ENCODE measurements at regions not wholly inside any gene's neighbourhood (a gene's known extent, or its start where the extent isn't known, plus 50 kb on each side); places are given as distances from the start of the nearest gene placed in this dataset.
"Not testable (repeated sequence)": the region's sequence is repeated elsewhere in the genome, so short reads cannot be mapped to it uniquely, and the experiment has no call there.

DNA sequence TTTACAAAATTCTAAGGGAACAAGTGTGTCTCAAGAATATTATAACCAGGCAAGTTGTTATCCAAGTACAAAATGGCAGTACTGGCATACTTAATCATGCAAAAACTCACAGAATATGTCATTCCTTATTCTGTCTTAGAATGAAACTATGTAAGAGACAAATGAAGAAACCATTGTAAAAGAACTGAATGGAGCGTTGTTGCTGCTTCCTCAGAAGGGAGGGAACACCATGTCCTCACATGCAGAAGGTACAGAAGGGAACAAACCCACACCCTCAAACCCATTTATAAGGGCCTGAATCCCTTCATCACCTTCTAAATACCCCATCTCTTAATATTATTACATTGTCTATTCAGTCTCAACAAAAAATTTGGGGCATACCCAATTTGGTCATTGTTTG lies 960.0 kb downstream of the LTN1 start:
- not testable (repeated sequence) for DNase-seq

- DNase-seq: not testable (repeated sequence)
These were observed 961.6 kb downstream of the LTN1 start for GRCh38 chr21:28031066-28031465.

GRCh38 chr21:28025111-28025510 lies 967.6 kb downstream of the LTN1 start:
- no peak for DNase-seq

GRCh38 chr21:28018741-28019669 lies 973.7 kb downstream of the LTN1 start:
- DNase-seq: no peak

- DNase-seq: no peak
These were observed 974.5 kb downstream of the LTN1 start for GRCh38 chr21:28018213-28018612.

DNA sequence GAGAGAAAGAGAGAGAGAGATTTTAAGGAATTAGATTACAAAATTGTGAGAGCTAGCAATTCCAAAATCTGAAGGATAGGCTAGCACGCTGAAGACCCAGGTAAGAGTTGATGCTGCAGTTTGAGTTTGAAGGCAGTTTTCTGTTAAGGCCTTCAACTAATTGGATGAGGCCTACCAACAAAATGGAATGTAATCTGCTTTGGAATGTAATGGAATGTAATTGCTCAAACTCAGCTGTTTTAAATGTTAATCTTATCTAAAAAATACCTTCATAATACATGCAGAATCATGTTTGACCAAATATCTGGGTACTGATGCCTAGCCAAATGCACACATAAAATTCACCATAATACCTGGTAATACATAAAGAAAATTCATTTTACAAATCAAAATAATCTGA lies 976.1 kb downstream of the LTN1 start:
- no peak for DNase-seq

DNA sequence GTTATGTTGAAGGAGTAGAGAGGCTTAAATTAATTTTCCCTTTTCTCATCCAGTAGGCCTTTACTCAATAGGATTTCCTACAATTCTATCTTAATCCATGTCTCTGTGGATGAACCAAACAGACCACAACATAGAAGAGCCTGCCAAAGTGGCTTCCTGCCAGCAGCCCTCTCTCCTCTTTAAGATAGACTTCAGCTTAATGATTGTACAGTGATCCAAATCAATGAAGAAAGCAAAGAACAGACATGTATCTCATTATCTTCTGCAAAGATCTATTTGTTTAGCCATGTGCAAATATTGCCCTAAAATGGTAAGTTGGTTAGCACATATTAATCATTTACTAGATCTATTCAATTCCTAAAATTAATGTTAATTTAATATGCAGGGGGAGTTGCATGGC lies 979.6 kb downstream of the LTN1 start:
- DNase-seq: not testable (repeated sequence)

GRCh38 chr21:28011970-28012369 lies 980.7 kb downstream of the LTN1 start:
- DNase-seq: not testable (repeated sequence)

GRCh38 chr21:28008245-28008644 lies 984.4 kb downstream of the LTN1 start:
- not testable (repeated sequence) for DNase-seq

GRCh38 chr21:28003627-28004026 lies 989.0 kb downstream of the LTN1 start:
- not testable (repeated sequence) for DNase-seq

GRCh38 chr21:27996906-27997305 lies 995.8 kb downstream of the LTN1 start:
- DNase-seq: not testable (repeated sequence)

DNA sequence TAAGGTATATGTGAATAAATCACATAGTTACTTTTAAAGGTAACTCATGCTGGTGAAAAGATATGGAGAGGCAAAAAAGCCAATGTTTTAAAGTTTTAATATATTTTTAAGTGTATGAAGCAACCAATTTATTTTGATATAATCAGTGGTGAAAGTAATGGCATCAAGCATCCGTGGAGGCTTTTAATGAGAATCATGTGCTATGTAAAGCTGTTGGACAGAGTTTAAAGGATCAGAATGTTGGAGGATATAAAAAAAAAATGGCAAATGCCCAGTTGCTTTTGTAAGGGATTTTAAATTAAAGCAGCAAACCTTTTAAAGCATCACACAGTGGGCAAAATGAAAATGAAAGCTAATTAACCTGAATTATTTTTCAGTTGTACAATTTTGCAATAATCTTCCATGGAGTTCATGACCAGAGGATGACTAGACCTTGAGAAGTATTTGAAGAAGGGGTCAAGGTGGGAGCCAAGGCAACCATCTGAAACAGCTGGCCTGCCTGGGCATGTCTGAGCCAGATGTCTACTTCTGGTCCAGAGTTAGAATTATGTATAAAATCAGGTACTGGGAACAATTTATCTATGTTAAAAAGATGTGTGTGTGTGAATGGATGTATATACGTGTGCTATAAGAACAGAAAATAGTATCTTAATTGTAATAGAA lies 1007.9 kb downstream of the LTN1 start:
- not testable (repeated sequence) for DNase-seq

- not testable (repeated sequence) for DNase-seq
These were observed 1012.6 kb upstream of the ADAMTS5 start for GRCh38 chr21:27979446-27979845.

DNA sequence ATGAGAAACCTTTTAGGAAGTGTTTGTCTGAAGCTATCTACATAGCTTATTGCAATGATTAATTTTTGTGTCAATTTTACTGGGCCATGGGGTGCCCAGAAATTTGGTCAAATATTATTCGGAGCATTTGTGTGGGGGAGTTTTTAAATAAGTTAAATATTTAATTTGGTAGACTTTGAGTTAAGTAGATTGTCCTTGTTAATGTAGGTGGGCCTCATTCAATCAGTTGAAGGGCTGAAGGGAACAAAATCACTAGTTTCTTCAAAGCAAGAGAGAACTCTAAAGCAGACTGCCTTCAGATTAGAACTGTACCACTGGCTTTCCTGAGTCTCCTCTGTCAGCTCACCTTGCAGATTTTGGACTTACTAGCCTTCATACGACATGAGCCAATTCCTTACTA lies 1008.6 kb upstream of the ADAMTS5 start:
- no peak for DNase-seq

- not testable (repeated sequence) for DNase-seq
These were observed 1007.3 kb upstream of the ADAMTS5 start for GRCh38 chr21:27974152-27974551.

DNA sequence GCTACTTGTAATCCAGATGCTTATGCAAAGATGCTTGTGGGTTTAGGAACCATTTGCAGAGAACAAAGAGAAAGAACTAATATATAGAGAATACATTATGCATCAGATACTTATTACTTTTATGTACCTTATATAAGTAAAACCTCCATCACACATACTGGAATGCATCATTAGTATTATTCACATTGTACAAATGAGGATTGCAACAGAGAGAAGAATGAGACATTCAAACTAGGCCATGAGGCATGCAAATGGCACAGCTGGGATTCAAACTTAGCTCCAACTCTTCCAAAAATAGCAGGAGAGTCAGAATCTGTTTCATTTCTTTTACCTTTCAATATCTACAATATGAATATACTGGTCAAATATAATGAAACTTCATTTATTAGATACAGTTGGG lies 1001.4 kb upstream of the ADAMTS5 start:
- DNase-seq: not testable (repeated sequence)

DNA sequence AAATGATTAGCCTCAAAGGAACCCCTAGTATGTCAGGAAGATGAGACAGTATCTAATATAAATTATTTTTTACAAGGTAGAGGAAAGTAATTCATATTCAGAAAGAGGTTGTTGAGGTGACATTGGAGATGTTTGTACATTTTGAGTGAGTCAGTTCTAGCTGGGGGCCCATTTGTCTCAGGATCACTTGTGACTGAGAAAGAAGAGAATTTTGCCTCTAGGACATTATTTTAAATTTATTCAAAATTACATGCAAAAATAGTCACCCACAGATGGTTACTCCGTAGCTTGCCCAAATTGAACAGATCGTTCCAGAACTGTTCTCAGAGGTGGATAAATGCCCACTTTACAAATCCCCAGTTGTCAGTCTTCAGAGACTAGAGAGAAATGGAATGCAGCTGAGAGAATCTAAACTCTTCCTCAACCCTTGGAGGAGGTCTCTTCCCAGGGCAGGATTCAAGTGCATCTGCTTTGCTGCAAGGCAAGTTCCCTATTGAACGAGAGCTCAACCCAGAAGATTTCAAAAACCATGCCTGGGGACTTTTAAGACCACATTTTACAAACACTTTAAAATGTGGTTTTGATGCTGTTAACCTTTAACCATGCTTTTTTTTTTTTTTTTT lies 987.8 kb upstream of the ADAMTS5 start:
- DNase-seq: no peak

DNA sequence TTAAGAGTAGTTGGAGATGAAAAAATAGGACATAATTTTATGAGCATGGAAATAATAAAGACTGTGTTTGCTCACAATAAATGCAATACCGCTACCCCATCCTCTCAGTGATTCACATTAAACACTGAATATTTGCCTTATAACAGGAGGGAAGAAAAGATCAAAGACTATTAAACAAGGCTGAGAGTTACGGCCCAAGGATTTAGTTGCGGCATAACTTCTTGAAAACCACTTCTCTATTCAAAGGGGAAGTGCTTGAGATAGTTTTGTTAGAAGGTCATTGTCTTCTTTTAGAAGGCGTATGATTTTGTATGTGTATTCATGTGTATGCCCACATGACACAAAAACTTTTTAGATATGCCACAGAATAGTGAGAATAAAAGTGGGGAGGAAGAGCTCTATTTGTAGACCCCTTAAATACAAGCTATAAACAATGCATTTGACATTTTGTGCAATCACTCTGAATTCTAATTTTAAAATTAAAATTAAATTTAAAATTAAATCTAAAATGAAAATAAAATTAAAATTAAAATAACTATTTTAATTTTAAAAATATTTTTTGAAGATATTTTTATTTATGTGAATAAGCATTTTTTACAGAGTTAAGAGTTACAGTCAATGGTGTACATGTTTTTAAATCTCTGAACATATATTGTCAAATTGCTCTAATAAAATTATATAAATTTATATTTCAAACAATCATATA lies 986.6 kb upstream of the ADAMTS5 start:
- DNase-seq: no peak

DNA sequence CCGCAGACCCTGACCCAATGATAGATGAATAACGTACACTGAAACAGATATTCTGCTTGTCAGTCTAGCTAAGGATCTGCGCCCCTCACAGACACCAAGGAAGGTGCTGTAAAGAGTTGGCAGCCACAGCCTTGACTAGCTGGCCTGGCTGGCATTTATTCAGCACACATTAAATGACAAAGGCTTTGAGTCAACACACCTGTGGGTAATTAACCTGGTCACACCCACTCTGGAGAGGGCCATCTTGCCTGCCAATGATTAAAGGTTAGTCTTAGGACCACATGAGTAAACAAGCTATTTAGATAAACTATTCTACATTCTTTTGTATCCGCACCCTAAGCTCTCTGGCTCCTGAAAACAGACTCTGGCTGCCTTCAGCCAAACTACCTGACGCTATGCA lies 982.2 kb upstream of the ADAMTS5 start:
- DNase-seq: not testable (repeated sequence)

DNA sequence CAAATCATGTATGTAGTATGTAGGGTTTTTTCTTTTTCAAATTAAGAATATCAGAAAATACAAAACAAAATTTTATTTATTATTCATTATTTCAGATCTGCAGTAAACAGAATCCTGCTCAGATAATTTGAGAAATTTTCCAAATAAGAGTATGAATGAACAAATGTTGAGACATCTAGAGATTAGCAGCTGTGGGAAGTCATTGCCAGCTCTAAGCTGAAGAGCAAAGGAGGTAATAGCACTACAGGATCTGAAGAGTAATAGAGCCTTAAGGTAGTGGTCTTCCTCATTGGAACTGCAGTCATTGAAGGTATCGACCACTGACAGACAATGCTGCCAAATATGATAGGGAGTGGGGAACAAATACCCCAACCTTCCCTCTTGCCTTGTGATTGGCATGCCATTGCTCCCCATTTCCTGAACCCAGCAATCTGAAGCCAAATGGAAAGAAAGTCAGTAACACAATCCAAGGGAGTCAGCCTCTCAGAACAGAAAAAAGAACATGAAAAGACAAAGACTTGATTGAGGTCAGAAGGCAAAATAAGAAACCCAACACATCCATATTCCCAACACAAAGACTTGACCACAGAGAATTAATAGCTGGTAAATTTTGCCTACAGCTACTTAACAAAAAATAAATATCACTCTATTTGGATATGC lies 963.4 kb upstream of the ADAMTS5 start:
- not testable (repeated sequence) for DNase-seq

- DNase-seq: not testable (repeated sequence)
These were observed 962.3 kb upstream of the ADAMTS5 start for GRCh38 chr21:27929179-27929578.

GRCh38 chr21:27928534-27929115 lies 961.7 kb upstream of the ADAMTS5 start:
- not testable (repeated sequence) for DNase-seq
